ENCODE measurements at regions not wholly inside any gene's neighbourhood (a gene's known extent, or its start where the extent isn't known, plus 50 kb on each side); places are given as distances from the start of the nearest gene placed in this dataset.

GRCh38 chr15:69663982-69664381 lies 211.4 kb downstream of the RPLP1 start:
- intact Hi-C loops (cut with DNase I) = no loop called here
- TF ChIP-seq EP300 (IDR thresholded peaks at IDR 0.05) = no peak
- no peak for TF ChIP-seq CTCF (IDR thresholded peaks at IDR 0.05)
- no peak for TF ChIP-seq POLR2A (IDR thresholded peaks at IDR 0.05)
- DNase-seq = no peak
- H3K4me3 ChIP-seq = no peak overlapping the region
- H3K27me3 ChIP-seq = no peaks in the 10 kb centered on the region
- no peak overlapping the region for H3K27ac ChIP-seq
- no peaks in the 10 kb centered on the region for H3K36me3 ChIP-seq
- 84 to 91% (median 86%) methylated on average over 3 of the region's 3 CpGs for WGBS, 3 donors
- H3K4me1 ChIP-seq (ENCODE audit: insufficient read depth) = peaks cover 10% of the 10 kb centered on the region
- no peaks in the 10 kb centered on the region for H3K9me3 ChIP-seq

GRCh38 chr15:69664572-69665571 lies 212.3 kb downstream of the RPLP1 start:
- no peaks in the 10 kb centered on the region for H3K27me3 ChIP-seq
- no peak for DNase-seq
- WGBS, 3 donors = 49 to 51% (median 50%) methylated on average over 28 of the region's 28 CpGs
- TF ChIP-seq CTCF (IDR thresholded peaks at IDR 0.05) (no peak), EP300 (IDR thresholded peaks at IDR 0.05) (no peak), POLR2A (IDR thresholded peaks at IDR 0.05) (no peak)
- no peaks in the 10 kb centered on the region for H3K9me3 ChIP-seq
- H3K36me3 ChIP-seq = no peaks in the 10 kb centered on the region
- H3K27ac ChIP-seq = no peak overlapping the region
- intact Hi-C loops (cut with DNase I) = no loop called here
- H3K4me1 ChIP-seq (ENCODE audit: insufficient read depth) = peaks cover 10% of the 10 kb centered on the region
- H3K4me3 ChIP-seq = no peak overlapping the region

DNA sequence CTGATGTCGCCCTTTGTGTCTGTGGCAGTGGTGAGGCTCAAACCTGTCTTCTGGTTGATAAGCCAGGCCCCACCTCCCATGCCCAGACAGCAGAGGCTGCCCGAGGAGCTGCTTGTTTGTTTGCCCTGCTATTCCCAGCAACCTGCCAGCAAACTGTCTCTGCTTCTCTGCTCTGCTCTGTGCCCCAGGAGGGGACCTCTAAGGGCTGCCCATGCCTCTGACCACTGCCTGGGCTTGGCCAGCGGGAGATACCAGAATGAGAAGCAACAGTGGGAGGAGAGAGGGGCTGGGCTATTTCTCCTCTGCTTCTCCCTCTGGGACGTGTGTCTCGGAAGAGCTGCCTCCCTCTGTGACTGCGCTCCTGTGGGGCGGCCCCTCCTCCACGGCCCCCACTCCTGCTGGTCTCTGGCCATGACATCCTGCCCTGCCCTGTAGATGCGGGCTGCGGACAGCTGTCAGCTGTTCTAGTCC lies 213.1 kb downstream of the RPLP1 start:
- H3K27ac ChIP-seq = no peak overlapping the region
- intact Hi-C loops (cut with DNase I) = no loop called here
- TF ChIP-seq POLR2A (IDR thresholded peaks at IDR 0.05) (no peak), CTCF (IDR thresholded peaks at IDR 0.05) (no peak), EP300 (IDR thresholded peaks at IDR 0.05) (no peak)

GRCh38 chr15:69666441-69666882 lies 213.8 kb downstream of the RPLP1 start:
- intact Hi-C loops (cut with DNase I) = no loop called here
- H3K9me3 ChIP-seq = no peaks in the 10 kb centered on the region
- 53 to 59% (median 56%) methylated on average over 10 of the region's 10 CpGs for WGBS, 3 donors
- no peak for TF ChIP-seq EP300 (IDR thresholded peaks at IDR 0.05)
- no peak for TF ChIP-seq POLR2A (IDR thresholded peaks at IDR 0.05)
- TF ChIP-seq CTCF (IDR thresholded peaks at IDR 0.05) = no peak
- no peaks in the 10 kb centered on the region for H3K27me3 ChIP-seq
- H3K4me3 ChIP-seq = no peak overlapping the region
- H3K27ac ChIP-seq = no peak overlapping the region
- H3K4me1 ChIP-seq (ENCODE audit: insufficient read depth) = peaks cover 10% of the 10 kb centered on the region
- DNase-seq = peak; percentile 37 to 64 (median 47)
- H3K36me3 ChIP-seq = no peaks in the 10 kb centered on the region

More for the DNA sequence above, 213.1 kb downstream of the RPLP1 start:
- no peaks in the 10 kb centered on the region for H3K36me3 ChIP-seq
- DNase-seq = peak; percentile 37 to 67 (median 60)
- peaks cover 10% of the 10 kb centered on the region for H3K4me1 ChIP-seq (ENCODE audit: insufficient read depth)
- no peaks in the 10 kb centered on the region for H3K9me3 ChIP-seq
- H3K4me3 ChIP-seq = no peak overlapping the region
- 5 to 8% (median 7%) methylated on average over 10 of the region's 10 CpGs for WGBS, 3 donors
- no peaks in the 10 kb centered on the region for H3K27me3 ChIP-seq
